A549 (cell line): ENCODE measurements at regions not wholly inside any gene's neighbourhood (a gene's known extent, or its start where the extent isn't known, plus 50 kb on each side); places are given as distances from the start of the nearest gene placed in this dataset.
"Not testable (repeated sequence)": the region's sequence is repeated elsewhere in the genome, so short reads cannot be mapped to it uniquely, and the experiment has no call there.

Source experiments
- ATAC-seq, 2 experiments: fragments of 200-7000 bp in 1 of 2; fragments of >200 bp in 1 of 2; cut with Nextera tagmentation in 1 of 2; cut with Tn5 transposase in 1 of 2; 3 replicates each; pipeline versions ENCODE4 v1.8.0 to v1.9.1; 2018 to 2020; ENCODE audit warnings: mild to moderate bottlenecking in 1 of 2, moderate library complexity in 1 of 2
- CTCF ChIA-PET: fragments of 300-600 bp; sonication (Branson Sonifier 250); formaldehyde crosslinking; extraction: SDS; loops from one replicate; lab custom pipeline; 2021; ENCODE audit warnings: antibody characterized with exemption, inconsistent platforms; lab: Yijun Ruan, JAX
- POLR2A ChIA-PET: fragments of 350-600 bp; formaldehyde crosslinking; extraction: SDS; loops from one replicate; lab custom pipeline; 2021; ENCODE audit warnings: antibody characterized with exemption, inconsistent platforms; lab: Yijun Ruan, JAX
- DNase-seq, 2 experiments: peaks; one replicate each; pipeline versions ENCODE4 v3.0.0 to v3.0.0-alpha.2; 2011 to 2016; ENCODE audit warnings: low read depth in 1 of 2, low spot score in 1 of 2
- FAIRE-seq: peaks from 2 replicates; lab custom pipeline; 2011; peaks lifted over from hg19 to GRCh38; lab: Jason Lieb, UNC
- H3K27ac ChIP-seq, 2 experiments: fragments of >200 bp; sonication (Bioruptor Twin); formaldehyde crosslinking; 3 replicates each; pipeline ENCODE4 v1.5.1; 2016 to 2017
- H3K4me1 ChIP-seq: fragments of >200 bp; sonication (Bioruptor Twin); formaldehyde crosslinking; 3 replicates; pipeline ENCODE4 v1.6.1; 2016
- H3K4me2 ChIP-seq: fragments of >200 bp; sonication (Bioruptor Twin); formaldehyde crosslinking; 3 replicates; pipeline ENCODE4 v1.6.1; 2016
- H3K4me3 ChIP-seq: fragments of >200 bp; sonication (Bioruptor Twin); formaldehyde crosslinking; 3 replicates; pipeline ENCODE4 v1.5.1; 2016
- H3K9me3 ChIP-seq: fragments of >200 bp; sonication (Bioruptor Twin); formaldehyde crosslinking; 3 replicates; pipeline ENCODE4 v1.6.1; 2016
- ATOH8 ChIP-seq: fragments of 250-450 bp; sonication (Bioruptor Pico); IDR thresholded peaks from 2 replicates; pipeline ENCODE4 v1.5.0; 2020; ENCODE audit warnings: low read depth, mild to moderate bottlenecking, moderate library complexity
- BHLHE40 ChIP-seq: IDR thresholded peaks from 2 replicates; pipeline ENCODE4 v1.6.1; 2012; ENCODE audit warnings: low read depth, low read length, inconsistent platforms
- CHD2 ChIP-seq: fragments of 150-350 bp; IDR thresholded peaks from 2 replicates; pipeline ENCODE4 v1.6.1; 2014; ENCODE audit warnings: low read length; ENCODE audit not compliant: partially characterized antibody
- CHD4 ChIP-seq: fragments of 200-600 bp; sonication (generic); IDR thresholded peaks from 2 replicates; pipeline ENCODE4 v1.6.1; 2016; ENCODE audit warnings: antibody characterized with exemption, mild to moderate bottlenecking, borderline replicate concordance
- CTCF ChIP-seq: fragments of >200 bp; sonication (Bioruptor Twin); formaldehyde crosslinking; IDR thresholded peaks from 3 replicates; pipeline ENCODE4 v1.5.1; 2016
- E2F6 ChIP-seq: IDR thresholded peaks from 2 replicates; pipeline ENCODE4 v1.6.1; 2012; ENCODE audit warnings: low read depth, borderline replicate concordance
- FOSL2 ChIP-seq, 2 experiments: fragments of 450-650 bp in 1 of 2; fragments of >200 bp in 1 of 2; sonication (Bioruptor Twin) in 1 of 2; formaldehyde crosslinking; IDR thresholded peaks; 2 replicates each; pipeline versions ENCODE4 v1.5.0 to v1.6.1; 2016 to 2020; ENCODE audit warnings: mild to moderate bottlenecking in 1 of 2, moderate library complexity in 1 of 2
- HDAC2 ChIP-seq: fragments of 200-600 bp; sonication (generic); IDR thresholded peaks from 2 replicates; pipeline ENCODE4 v1.6.1; 2016
- HOXB13 ChIP-seq: fragments of 250-450 bp; sonication (Bioruptor Pico); IDR thresholded peaks from 2 replicates; pipeline ENCODE4 v1.5.0; 2020; ENCODE audit warnings: low read depth, mild to moderate bottlenecking, moderate library complexity
- JUN ChIP-seq, 2 experiments: fragments of >200 bp; sonication (Bioruptor Twin); formaldehyde crosslinking; IDR thresholded peaks; 2 replicates in 1 of 2; 3 replicates in 1 of 2; pipeline ENCODE4 v1.6.1; 2016 to 2017
- JUNB ChIP-seq: fragments of >200 bp; sonication (Bioruptor Twin); formaldehyde crosslinking; IDR thresholded peaks from 2 replicates; pipeline ENCODE4 v1.6.1; 2016
- KDM1A ChIP-seq: fragments of 200-600 bp; sonication (generic); IDR thresholded peaks from 2 replicates; pipeline ENCODE4 v1.6.1; 2016; ENCODE audit warnings: low read depth, mild to moderate bottlenecking
- MAZ ChIP-seq: fragments of 150-350 bp; IDR thresholded peaks from 2 replicates; pipeline ENCODE4 v1.6.1; 2014; ENCODE audit warnings: antibody characterized with exemption, low read depth, low read length, borderline replicate concordance
- NFE2L2 ChIP-seq: fragments of 150-350 bp; conservative IDR thresholded peaks from 2 replicates; pipeline ENCODE4 v1.6.1; 2014; ENCODE audit warnings: low read length
- NR3C1 ChIP-seq: fragments of >200 bp; sonication (Bioruptor Twin); formaldehyde crosslinking; IDR thresholded peaks from 3 replicates; pipeline ENCODE4 v1.6.1; 2017
- PBX3 ChIP-seq: IDR thresholded peaks from 2 replicates; pipeline ENCODE4 v1.6.1; 2012
- PHF8 ChIP-seq: fragments of 200-600 bp; sonication (generic); IDR thresholded peaks from 2 replicates; pipeline ENCODE4 v1.6.1; 2016; ENCODE audit warnings: low read depth, mild to moderate bottlenecking, antibody characterized with exemption, moderate library complexity, borderline replicate concordance
- POLR2A ChIP-seq: IDR thresholded peaks from 2 replicates; pipeline ENCODE4 v1.6.1; 2012; ENCODE audit warnings: mild to moderate bottlenecking, low read length
- RARB ChIP-seq: fragments of 250-450 bp; sonication (Bioruptor Pico); IDR thresholded peaks from 2 replicates; pipeline ENCODE4 v1.8.0; 2021; ENCODE audit warnings: mild to moderate bottlenecking, moderate library complexity
- RFX5 ChIP-seq: fragments of 450-650 bp; IDR thresholded peaks from 2 replicates; pipeline ENCODE4 v1.7.1; 2014; ENCODE audit warnings: antibody characterized with exemption, mild to moderate bottlenecking, moderate library complexity
- TFCP2L1 ChIP-seq: fragments of 250-450 bp; sonication (Bioruptor Pico); IDR thresholded peaks from 2 replicates; pipeline ENCODE4 v1.5.0; 2021; ENCODE audit warnings: mild to moderate bottlenecking
- ZFP36 ChIP-seq: fragments of 450-650 bp; IDR thresholded peaks from 2 replicates; pipeline ENCODE4 v1.6.1; 2014; ENCODE audit warnings: borderline replicate concordance; ENCODE audit not compliant: partially characterized antibody
- WGBS: methylation state at CpG from one replicate; pipeline ENCODE4 v1.1.6; 2017; ENCODE audit errors: missing lambda C conversion rate; 5-methylcytosine and 5-hydroxymethylcytosine counted together

- FAIRE-seq, result no peak
- Histone ChIP-seq H3K27ac (no peak overlapping the region), H3K4me3 (no peak overlapping the region), H3K4me2 (no peak overlapping the region), H3K4me1 (no peaks in the 10 kb centered on the region), H3K9me3 (no peaks in the 10 kb centered on the region)
- no peak for TF ChIP-seq BHLHE40
- no peak for TF ChIP-seq JUNB
- TF ChIP-seq NR3C1, result no peak
- TF ChIP-seq NFE2L2, result no peak
- TF ChIP-seq ATOH8 (CRISPR knock-in tag), result no peak
- WGBS, result 67% methylated on average over 1 of the region's 1 CpG
- no peak for DNase-seq
- POLR2A ChIA-PET, result no interaction called here
- CTCF ChIA-PET, result no interaction called here
- no peak for ATAC-seq
Measured at GRCh38 chr2:17135619-17136018, 382.6 kb downstream of the RAD51AP2 start.

GRCh38 chr2:17133052-17133671 lies 385.1 kb downstream of the RAD51AP2 start:
- H3K4me2 ChIP-seq, result no peak overlapping the region
- WGBS, result 27% methylated on average over 6 of the region's 6 CpGs
- no peak overlapping the region for H3K27ac ChIP-seq
- DNase-seq (no peak), ATAC-seq (no peak), FAIRE-seq (no peak)
- no peaks in the 10 kb centered on the region for H3K9me3 ChIP-seq
- H3K4me3 ChIP-seq, result no peak overlapping the region
- POLR2A ChIA-PET, result no interaction called here
- no peaks in the 10 kb centered on the region for H3K4me1 ChIP-seq
- TF ChIP-seq RFX5 (no peak), JUN (IDR thresholded peaks at IDR 0.05) (no peak), E2F6 (no peak), CHD4 (no peak), HOXB13 (CRISPR knock-in tag) (no peak), CTCF (no peak), KDM1A (no peak), TFCP2L1 (CRISPR knock-in tag) (no peak), RARB (CRISPR knock-in tag) (no peak), ZFP36 (no peak), FOSL2 (IDR thresholded peaks at IDR 0.05) (no peak), FOSL2 (CRISPR knock-in tag; IDR thresholded peaks at IDR 0.05) (no peak), PBX3 (no peak), HDAC2 (no peak), CHD2 (no peak), PHF8 (no peak), ATOH8 (CRISPR knock-in tag) (no peak), MAZ (no peak), POLR2A (no peak)
- CTCF ChIA-PET, result interaction anchor here (1.5 kb wide), 1 partner anchor 9 kb away, joined by 4 read pairs; no protein-coding TSS in a partner anchor

GRCh38 chr2:17130627-17131026 lies 387.6 kb downstream of the RAD51AP2 start:
- DNase-seq, FAIRE-seq, CTCF ChIA-PET, H3K9me3 ChIP-seq, H3K4me1 ChIP-seq, H3K27ac ChIP-seq, H3K4me3 ChIP-seq, H3K4me2 ChIP-seq, ATAC-seq, POLR2A ChIA-PET: not testable (repeated sequence)
- WGBS, result 55% methylated on average over 3 of the region's 3 CpGs
